ENCODE measurements at regions not wholly inside any gene's neighbourhood (a gene's known extent, or its start where the extent isn't known, plus 50 kb on each side); places are given as distances from the start of the nearest gene placed in this dataset.
A peak's percentile ranks its signal among the peaks of the same experiment; 100 is the strongest.

GRCh38 chr12:3977621-3978020 is 104.4 kb upstream of the PARP11 start:
- no peak overlapping the region for H3K27ac Mint-ChIP-seq
- TF ChIP-seq CTCF (IDR thresholded peaks at IDR 0.05; ENCODE audit: unreplicated experiment in 3 of 3), result no peak
- no peaks in the 10 kb centered on the region for H3K27me3 Mint-ChIP-seq (ENCODE audit: low read depth)
- H3K4me3 Mint-ChIP-seq, result no peak overlapping the region
- H3K4me1 Mint-ChIP-seq, result peaks cover 4% of the 10 kb centered on the region
- peaks cover 15% of the 10 kb centered on the region for H3K36me3 Mint-ChIP-seq (ENCODE audit: low read depth)
- H3K9me3 Mint-ChIP-seq, result peaks cover 18% of the 10 kb centered on the region

GRCh38 chr12:3976351-3976938 is 103.2 kb upstream of the PARP11 start:
- Mint-ChIP-seq H3K4me1 (peaks cover 4% of the 10 kb centered on the region), H3K36me3 (ENCODE audit: low read depth) (peaks cover 10% of the 10 kb centered on the region), H3K27ac (no peak overlapping the region), H3K4me3 (no peak overlapping the region), H3K9me3 (peaks cover 13% of the 10 kb centered on the region), H3K27me3 (ENCODE audit: low read depth) (no peaks in the 10 kb centered on the region)
- TF ChIP-seq CTCF (IDR thresholded peaks at IDR 0.05; ENCODE audit: unreplicated experiment in 3 of 3), result no peak

- Mint-ChIP-seq H3K36me3 (ENCODE audit: low read depth) (peaks cover 7% of the 10 kb centered on the region), H3K4me3 (no peak overlapping the region), H3K27me3 (ENCODE audit: low read depth) (peaks cover 3% of the 10 kb centered on the region), H3K27ac (no peak overlapping the region), H3K9me3 (peaks cover 8% of the 10 kb centered on the region), H3K4me1 (peaks cover 4% of the 10 kb centered on the region)
- no peak for TF ChIP-seq CTCF (IDR thresholded peaks at IDR 0.05; ENCODE audit: unreplicated experiment in 3 of 3)
Measured at GRCh38 chr12:3975652-3976051, 102.5 kb upstream of the PARP11 start.

GRCh38 chr12:3974883-3975282 is 101.7 kb upstream of the PARP11 start:
- H3K27ac Mint-ChIP-seq, result no peak overlapping the region
- peaks cover 5% of the 10 kb centered on the region for H3K36me3 Mint-ChIP-seq (ENCODE audit: low read depth)
- peaks cover 3% of the 10 kb centered on the region for H3K27me3 Mint-ChIP-seq (ENCODE audit: low read depth)
- TF ChIP-seq CTCF (IDR thresholded peaks at IDR 0.05; ENCODE audit: unreplicated experiment in 3 of 3), result no peak
- no peak overlapping the region for H3K4me3 Mint-ChIP-seq
- H3K4me1 Mint-ChIP-seq, result peaks cover 4% of the 10 kb centered on the region
- peaks cover 6% of the 10 kb centered on the region for H3K9me3 Mint-ChIP-seq

- Mint-ChIP-seq H3K4me1 (peaks cover 4% of the 10 kb centered on the region), H3K4me3 (no peak overlapping the region), H3K36me3 (ENCODE audit: low read depth) (peaks cover 5% of the 10 kb centered on the region), H3K27ac (peak overlapping the region in 2 of 3 experiments; percentile 14 to 63), H3K9me3 (peaks cover 4% of the 10 kb centered on the region), H3K27me3 (ENCODE audit: low read depth) (peaks cover 3% of the 10 kb centered on the region)
- no peak for TF ChIP-seq CTCF (IDR thresholded peaks at IDR 0.05; ENCODE audit: unreplicated experiment in 3 of 3)
Measured at GRCh38 chr12:3973973-3974644, 100.9 kb upstream of the PARP11 start.
